HG03378 (cell line): ENCODE measurements at regions not wholly inside any gene's neighbourhood (a gene's known extent, or its start where the extent isn't known, plus 50 kb on each side); places are given as distances from the start of the nearest gene placed in this dataset.

ENCODE experiments used
- ATAC-seq: cut with Tn5 transposase; IDR thresholded peaks from one replicate; pipeline ENCODE4 v1.9.1; 2021; ENCODE audit warnings: mild to moderate bottlenecking, moderate library complexity; ENCODE audit not compliant: unreplicated experiment

- ATAC-seq = no peak
Observed at GRCh38 chr12:89984846-89985245, 276.2 kb upstream of the ATP2B1 start.

DNA sequence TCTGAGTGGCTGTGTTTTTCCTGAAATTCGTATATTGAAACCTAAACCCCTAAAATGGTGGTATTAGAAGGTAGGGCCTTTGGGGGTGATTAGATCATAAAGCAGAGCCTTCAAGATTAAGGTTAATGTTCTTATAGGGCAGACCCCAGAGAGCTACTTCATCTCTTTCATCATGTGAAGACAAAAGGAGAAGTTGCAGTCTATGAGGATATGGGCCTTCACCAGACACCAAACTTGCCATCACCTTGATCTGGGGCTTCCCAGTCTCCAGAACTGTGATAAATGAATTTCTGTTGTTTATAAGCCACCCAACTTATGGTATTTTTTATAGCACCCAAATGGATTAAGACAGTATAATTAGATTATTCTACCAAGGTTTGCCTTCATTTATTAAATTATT, 275.0 kb upstream of the ATP2B1 start:
- no peak for ATAC-seq

DNA sequence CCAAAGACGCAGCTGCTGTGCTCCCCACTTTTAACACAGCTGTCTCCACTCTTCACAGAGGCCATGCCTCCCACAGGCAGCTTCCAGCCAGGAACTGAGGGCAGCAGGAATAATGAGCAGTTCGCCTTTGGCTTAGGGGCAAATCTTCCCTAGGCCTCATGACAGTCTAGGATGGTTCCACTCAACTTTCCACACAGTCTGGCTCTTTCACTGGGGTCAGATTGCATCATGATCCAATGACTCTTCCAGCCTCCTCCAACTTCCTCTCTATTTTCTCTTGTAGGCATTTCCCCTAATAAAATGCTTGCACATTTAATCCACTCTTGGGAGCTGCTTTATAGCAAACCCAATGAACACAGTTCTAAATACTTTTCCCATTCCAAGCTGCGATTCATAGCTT, 271.6 kb upstream of the ATP2B1 start:
- ATAC-seq = no peak

DNA sequence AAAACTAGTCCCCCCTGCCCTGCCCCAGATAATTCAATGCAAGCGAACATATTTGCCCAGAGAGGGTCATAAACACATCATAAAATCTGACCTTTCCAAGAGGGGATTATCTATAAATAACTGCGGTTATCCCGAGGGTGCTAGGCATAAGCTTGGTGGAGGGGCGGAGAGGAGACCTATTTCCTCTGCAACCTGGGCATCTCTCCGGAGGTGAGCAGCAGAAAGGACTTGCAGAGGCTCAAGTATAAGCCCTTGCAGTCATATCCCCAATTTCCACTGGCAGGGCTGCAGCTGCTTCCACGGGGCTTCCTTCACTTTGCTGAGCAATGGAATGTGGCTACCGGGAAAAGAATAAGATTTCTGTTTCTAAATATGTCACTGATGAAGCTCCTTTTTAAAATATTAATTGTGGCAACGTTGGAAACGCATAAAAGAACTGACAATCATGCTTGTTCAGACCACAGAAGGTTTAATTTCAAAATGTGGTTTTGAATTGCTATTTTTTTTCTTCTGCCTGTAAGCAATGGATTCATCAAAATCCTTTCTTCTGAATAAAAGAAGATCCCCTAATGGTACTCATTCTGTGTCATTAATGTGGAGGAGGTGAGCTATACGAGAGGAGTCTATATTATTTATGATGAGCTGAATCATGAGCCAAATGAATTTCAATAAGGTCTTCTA, 268.9 kb upstream of the ATP2B1 start:
- ATAC-seq = no peak

GRCh38 chr12:89976866-89977265, 268.2 kb upstream of the ATP2B1 start:
- no peak for ATAC-seq

DNA sequence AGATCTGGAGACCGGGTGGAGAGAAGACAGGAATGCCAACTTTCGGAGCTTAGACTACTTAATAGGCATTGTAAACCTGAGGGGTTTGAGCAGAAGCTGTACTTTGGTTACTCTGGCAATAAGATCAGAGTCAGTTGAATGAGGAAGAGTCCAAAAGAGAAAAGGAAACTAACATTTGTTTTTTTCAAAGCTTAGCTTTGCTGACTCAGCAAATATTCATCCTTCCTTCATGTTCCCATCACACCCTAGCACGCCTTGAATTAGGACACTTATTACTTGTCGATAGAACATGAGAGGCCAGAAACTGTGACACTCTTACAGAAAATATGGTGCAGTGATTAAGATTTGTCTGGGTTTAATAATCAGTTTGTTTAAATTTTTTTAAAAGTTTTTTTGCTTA, 266.9 kb upstream of the ATP2B1 start:
- ATAC-seq = no peak

GRCh38 chr12:89971880-89972279, 263.2 kb upstream of the ATP2B1 start:
- no peak for ATAC-seq

GRCh38 chr12:89970722-89971121, 262.1 kb upstream of the ATP2B1 start:
- ATAC-seq = no peak

DNA sequence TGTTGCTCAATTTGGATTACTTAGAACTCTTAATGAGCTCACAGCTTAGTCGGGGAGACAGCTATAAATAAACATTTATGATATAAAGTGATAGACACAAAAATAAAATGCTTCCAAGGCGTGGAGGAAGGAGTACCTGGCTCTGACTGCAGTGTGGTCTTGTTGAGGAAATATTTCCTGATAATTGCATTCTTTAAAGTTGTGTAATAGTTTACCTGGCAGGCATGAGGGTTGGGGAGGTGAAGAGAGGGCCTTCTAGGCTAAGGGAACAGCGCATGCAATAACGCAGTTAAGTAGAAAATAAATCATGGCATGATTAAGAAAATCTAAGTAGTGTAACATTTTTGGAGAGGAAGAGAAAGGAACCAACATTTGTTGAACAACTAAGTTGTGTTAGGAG, 260.5 kb upstream of the ATP2B1 start:
- ATAC-seq = no peak

GRCh38 chr12:89968151-89968700, 259.6 kb upstream of the ATP2B1 start:
- no peak for ATAC-seq

DNA sequence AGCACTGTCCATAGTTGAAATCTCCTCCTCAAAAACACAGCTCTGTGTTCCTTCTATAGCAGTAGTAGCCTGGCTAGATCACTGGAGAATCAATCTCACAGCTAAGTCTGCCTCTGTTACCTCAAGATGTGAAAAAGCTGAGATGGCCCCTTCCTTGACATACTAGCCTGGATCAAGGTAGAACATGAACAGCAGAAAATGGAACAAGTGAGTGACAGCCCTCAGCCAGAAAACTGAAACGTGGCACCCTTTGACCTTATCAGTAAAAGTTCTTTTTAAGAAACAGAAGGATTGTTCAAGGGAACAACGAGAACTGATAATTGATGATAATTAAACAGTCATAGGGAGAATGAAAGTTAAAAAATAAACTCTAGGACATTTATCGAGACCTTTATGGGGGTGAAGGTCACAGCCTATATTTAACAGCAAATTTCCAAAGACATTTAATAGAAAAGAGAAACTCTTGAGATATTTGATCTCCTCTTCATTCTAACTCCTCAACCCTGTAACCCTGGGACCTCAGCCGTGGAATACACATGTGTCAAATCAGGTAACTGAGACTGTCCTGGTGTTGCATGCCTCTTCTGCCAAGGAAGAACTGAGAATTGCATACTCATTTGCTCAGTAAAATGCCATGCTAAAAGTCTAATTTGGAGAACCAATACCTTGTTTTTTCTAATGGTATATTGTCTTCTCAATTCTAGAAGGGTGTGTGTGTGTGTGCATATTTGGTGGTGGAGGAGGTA, 258.0 kb upstream of the ATP2B1 start:
- no peak for ATAC-seq

DNA sequence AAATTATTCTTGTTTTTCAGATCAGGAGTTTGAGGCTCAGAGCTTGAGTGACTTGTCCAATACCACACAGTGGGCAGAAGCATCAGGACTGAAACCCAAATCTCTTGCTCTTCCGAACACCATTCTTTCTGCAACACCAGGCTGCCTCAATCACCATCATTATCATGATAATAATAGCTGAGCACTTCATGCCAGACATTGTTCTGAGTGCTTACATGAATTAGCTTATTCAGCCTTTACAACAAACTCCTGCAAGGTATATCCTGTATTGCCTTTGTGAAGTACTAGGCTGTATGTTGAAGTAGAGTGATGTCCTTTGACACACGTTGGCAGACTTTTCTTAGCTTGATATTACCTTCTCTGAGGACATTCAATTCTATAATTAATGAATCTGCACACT, 257.4 kb upstream of the ATP2B1 start:
- no peak for ATAC-seq

DNA sequence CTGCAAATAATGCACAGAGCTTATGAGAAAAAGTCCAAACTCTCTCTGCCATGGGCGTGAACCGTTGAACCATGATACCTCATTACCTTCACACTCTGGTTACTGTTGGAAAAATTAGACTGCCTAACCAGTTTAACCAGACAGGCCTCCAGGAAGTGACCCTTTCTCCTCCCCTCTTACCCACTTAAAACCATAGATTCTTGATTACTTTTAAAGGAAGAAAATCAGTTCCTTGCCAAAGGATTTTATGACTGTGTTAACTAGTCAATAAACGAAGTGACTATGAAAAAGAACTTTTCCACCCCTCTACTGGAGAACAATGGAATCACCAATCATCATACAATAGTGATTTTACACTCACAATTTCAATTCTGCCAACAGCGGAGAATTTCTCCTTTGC, 254.0 kb upstream of the ATP2B1 start:
- ATAC-seq = no peak

- ATAC-seq = peak; percentile 34
Observed at GRCh38 chr12:89960607-89961394, 252.2 kb upstream of the ATP2B1 start.

DNA sequence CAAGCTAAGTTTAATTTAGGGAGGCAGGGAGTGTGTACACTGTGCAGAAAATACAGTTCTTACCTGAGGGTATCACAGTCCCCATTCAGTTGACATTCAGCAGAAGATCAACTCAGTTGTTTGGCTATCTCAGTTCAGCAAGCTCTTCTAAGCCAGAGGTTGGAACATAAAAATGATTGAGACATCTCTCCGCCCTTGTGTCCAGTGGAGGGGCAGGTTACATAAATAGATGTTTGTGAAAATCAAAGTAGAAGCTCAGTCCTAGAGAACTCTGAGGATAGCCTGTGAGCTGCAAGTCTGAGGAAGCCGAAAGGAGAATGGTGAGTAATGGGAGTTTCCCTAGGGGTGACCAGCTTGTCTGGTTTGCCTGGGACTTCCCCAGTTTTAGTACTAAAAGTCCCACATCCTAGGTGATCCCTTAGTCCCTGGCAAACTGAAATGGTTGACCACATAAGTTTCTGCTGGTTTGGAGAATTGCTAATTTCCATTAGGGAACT, 251.4 kb upstream of the ATP2B1 start:
- ATAC-seq = peak; percentile 96

- ATAC-seq = no peak
Observed at GRCh38 chr12:89959179-89959578, 250.5 kb upstream of the ATP2B1 start.

GRCh38 chr12:89954259-89954658, 245.6 kb upstream of the ATP2B1 start:
- no peak for ATAC-seq

GRCh38 chr12:89951694-89952060, 243.0 kb upstream of the ATP2B1 start:
- ATAC-seq = no peak

DNA sequence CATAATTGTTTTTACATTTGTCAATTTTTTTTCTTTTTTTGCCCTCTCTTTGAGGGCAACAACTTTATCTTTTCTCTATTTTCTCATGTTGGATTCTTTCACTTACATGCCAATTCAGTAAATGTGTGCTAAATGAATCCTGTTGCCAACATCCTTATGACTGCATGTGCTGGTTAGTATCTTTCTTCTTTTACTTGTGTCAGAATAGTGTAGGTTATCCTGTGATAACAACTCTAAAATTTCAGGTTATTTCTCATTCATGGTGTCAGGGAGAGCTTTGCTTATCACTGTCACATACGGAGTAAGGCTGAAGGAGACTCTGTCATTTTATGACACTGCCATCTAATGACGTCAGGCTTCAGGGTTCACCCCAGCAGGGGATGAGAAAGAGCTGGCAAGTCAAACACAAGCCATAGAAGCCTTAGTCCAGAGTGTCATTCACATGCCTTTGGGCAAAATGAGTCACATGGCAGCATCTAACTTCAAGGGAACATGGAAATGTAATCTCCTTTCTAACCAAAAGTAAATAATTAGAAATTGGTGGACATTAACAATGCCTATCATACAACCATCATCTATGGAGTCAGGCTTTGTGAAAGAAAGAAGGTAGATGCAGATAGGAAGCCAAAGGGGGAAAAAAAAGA, 242.5 kb upstream of the ATP2B1 start:
- peak; percentile 30 for ATAC-seq

DNA sequence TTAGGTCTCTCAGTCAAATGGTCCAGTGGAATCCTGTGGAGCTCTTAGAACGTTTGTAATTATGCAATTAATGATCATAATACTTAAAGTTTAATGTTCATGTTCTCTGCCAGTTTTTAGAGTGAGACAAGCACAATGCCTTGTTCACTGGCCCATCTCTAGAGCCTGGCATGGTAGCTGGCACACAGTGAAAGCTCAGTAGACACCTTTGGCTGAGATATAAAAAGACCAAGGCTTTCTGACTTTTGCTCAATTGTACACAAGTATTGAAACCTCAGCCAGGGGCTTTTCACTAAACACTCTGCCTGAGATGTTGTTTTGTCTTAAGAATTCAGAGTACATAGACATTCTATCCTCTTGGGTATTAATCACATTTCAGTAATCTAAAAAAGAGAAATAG, 241.8 kb upstream of the ATP2B1 start:
- peak; percentile 43 for ATAC-seq
